ENCODE measurements at regions not wholly inside any gene's neighbourhood (a gene's known extent, or its start where the extent isn't known, plus 50 kb on each side); places are given as distances from the start of the nearest gene placed in this dataset.
A peak's percentile ranks its signal among the peaks of the same experiment; 100 is the strongest.
"Not testable (repeated sequence)": the region's sequence is repeated elsewhere in the genome, so short reads cannot be mapped to it uniquely, and the experiment has no call there.

- no peak for DNase-seq
These were observed 208.1 kb upstream of the CDKN2B start for GRCh38 chr9:22217254-22217653.

GRCh38 chr9:22225856-22226255, 216.8 kb upstream of the CDKN2B start:
- not testable (repeated sequence) for DNase-seq

DNA sequence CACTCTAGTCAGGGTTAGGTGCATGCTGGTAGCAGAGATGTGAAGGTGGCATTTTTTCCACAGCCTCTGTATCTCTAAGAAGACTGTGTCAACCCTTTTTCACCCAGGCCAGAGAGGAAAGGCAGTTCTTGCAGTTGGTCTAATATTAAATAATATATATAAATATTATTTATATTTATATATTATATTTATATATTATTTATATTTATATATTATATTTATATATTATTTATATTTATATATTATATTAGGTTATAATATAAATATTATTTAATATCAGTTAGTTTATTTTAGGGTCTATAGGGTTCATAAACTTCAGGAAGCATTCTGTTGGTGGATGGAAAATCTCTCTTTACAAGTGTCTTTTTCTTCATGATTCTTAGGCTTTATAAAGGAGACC, 218.6 kb upstream of the DMRTA1 start:
- DNase-seq: no peak

DNA sequence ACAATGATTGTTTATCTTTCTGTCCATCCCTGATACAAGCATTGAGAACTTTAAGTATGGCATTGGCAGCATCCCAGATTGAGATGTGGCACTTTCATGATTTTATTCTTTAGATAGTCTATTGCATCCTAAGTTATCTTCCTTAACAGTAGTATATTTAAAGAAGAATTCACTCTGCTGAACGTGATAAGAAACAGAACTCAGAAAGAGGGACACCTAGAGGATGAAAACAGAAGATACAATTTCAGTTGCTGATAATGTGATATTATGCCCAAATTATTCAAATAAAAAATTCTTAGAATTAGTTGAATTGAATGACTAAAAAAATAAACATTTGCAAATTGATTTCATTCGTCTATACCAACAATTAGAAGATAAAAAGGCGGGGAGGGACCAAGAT, 218.1 kb upstream of the DMRTA1 start:
- DNase-seq: no peak

- no peak for DNase-seq
These were observed 217.6 kb upstream of the DMRTA1 start for GRCh38 chr9:22229069-22229468.

GRCh38 chr9:22231309-22231708, 215.3 kb upstream of the DMRTA1 start:
- DNase-seq: not testable (repeated sequence)

DNA sequence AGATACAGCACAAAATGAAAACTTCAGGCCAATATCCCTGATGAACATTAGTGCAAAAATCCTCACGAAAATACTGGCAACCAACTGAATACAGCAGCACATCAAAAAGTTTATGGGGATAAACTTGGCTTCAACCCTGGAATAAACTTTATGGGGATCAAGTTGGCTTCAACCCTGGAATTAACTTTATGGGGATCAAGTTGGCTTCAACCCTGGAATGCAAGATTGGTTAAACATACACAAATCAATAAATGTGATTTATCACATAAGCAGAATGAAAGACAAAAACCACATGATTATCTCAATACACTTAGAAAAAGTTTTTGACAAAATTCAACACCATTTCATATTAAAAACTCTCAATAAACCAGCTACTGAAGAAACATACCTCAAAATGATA, 213.7 kb upstream of the DMRTA1 start:
- DNase-seq: no peak

DNA sequence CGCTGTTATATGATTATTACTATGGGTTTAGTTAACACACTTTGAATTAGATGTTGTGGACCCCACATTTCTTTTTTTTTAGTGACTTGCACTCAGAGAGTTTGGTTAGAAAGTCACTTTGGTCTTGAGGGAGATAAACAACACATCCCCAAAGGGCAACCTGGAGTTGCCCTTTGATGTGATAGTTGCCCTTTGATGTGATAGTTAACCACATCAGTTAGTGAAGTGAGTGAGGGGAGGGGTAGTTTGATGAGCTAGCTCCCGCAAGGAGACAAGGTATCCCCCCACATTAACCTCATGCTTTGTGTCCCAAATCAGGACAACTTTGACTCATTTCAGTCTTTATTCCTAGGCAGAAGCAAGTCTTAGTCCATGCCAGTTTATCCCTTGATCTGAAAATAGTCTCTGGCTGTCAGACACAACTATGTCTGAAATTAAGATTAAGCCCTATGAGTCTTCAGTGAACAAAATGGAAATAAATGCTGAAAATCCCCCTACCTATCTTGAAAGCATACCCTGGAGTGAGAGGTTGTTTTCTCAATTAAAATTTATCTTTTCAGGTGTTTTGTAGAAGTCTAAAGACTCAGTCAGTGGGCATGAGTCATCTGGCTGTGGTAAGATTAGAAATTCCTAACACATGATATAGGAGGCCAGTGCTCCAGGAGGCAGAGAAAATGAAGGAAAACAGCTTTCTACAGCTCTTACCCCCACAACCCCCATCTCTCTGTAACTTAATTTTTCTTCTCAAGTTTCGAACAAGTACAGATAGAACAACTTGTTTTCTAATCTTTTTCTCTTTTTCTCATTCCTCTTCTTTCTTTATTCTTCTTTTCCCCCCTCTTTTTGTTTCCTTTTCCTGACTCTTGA, 208.9 kb upstream of the DMRTA1 start:
- no peak for DNase-seq

DNA sequence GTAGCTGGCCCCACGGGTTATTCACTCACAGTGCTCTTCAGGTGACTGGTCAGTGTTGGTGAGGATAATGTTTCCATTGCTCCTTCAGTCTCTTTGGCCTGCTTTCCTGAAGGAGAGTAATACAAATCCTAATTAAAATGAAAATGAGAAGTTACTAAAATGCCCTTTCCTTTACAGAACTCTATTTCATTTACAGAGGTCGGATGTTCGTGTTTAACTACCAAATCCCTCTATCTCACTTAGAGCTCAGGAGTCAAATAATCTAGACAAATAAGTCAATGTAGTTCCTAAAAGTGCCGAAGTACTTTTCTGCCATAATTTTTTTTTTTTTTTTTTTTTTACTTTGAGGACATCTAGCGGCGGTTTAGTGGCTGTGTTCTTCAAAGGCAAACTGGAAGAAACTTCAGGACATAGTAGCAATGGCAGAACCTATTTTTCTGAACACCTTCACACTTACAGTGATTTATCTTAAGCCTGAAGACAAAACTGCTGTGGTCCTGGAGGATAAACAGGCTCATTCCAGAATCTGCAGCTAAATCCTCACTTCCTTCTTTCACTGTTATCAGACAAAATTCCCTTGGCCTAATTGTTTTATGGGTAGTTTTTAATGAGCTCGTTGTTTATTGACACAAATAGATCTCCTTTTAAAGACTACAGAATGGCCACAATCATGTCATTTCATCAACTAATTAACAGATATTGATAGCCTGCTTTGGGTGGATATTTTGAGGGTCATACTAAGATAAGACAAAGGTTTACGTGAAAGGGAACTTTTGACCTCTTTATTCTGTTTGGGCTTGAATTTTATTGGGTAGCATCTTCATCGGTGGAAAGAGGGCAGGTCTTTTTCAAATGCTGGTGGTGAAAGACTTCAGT, 207.6 kb upstream of the DMRTA1 start:
- no peak for DNase-seq

DNA sequence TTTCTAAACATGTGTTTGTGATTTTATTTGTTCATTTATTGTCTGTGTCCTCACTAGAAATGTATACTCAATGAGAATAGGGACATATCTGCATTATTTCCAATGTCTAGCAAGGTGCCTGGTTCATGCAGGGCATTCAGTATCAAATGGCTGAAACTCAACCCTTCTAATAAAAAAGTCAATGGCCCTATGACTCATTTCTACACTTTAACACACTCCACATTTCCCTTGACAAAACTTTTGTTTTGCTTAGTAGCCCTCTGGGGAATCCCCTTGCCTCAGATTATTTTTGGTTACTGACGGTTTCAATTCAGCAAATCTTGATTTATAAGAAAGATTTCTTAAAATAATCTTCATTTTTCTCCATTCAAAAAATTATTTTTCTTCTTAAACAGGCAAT, 206.0 kb upstream of the DMRTA1 start:
- DNase-seq: no peak

- DNase-seq: no peak
These were observed 205.6 kb upstream of the DMRTA1 start for GRCh38 chr9:22241024-22241423.

GRCh38 chr9:22241611-22242010, 205.0 kb upstream of the DMRTA1 start:
- no peak for DNase-seq

DNA sequence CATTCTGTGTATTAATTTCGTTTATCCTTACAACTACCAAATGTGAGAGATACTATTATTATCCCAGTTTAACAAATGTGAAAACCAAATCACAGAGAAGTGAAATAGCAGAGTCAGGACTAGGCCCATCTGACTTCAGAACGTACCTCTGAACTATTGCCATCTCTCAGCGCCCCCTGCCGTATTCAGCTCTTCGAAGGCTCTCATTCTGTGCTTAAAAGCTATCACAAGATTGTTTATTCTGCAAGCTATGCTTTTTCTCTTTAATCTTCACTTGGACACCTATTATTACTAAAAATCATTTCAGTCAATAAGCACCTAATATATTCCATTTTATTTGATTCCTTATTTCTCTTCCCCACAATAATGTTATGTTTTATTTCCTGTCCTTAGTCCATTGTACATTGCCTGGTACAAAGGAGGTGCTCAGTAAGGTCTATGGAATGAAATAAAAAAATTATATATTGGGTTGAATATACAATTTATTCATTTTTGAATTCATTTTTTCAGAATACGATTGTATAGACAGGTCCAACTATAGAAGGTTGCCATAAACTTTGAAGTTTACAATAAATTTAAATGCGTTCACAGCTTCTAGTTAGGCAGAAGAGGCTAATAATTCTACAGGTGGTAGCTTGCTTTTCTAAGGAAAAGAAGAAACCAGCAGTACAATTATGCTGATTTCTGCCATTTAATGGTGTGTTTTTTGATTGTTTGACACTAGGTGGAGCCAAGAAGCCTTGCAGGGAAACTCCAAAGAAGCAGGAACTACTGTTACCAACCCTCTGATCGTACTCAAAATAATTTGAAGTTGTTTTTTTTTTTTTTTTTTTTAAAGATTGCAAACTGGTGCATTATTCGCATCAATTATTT, 202.2 kb upstream of the DMRTA1 start:
- DNase-seq: peak in 1 of 56 donors; percentile 2

DNA sequence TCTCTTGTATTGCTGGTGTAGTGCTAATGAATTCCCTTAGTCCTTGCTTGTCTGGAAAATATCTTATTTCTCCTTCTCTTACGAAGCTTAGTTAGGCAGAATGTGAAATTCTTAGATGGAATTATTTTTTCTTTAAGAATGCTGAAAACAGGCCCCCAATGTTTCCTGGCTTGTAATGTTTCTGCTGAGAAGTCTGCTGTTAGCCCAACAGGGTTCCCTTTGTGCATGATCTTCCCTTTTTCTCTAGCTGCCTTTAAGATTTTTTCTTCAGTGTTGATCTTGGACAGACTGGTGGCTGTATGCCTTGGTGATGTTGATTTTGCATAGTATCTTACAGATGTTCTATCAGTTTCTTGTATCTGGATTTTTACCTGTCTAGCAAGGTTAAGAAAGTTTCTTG, 191.3 kb upstream of the DMRTA1 start:
- no peak for DNase-seq

GRCh38 chr9:22256381-22256780, 190.2 kb upstream of the DMRTA1 start:
- DNase-seq: no peak

DNA sequence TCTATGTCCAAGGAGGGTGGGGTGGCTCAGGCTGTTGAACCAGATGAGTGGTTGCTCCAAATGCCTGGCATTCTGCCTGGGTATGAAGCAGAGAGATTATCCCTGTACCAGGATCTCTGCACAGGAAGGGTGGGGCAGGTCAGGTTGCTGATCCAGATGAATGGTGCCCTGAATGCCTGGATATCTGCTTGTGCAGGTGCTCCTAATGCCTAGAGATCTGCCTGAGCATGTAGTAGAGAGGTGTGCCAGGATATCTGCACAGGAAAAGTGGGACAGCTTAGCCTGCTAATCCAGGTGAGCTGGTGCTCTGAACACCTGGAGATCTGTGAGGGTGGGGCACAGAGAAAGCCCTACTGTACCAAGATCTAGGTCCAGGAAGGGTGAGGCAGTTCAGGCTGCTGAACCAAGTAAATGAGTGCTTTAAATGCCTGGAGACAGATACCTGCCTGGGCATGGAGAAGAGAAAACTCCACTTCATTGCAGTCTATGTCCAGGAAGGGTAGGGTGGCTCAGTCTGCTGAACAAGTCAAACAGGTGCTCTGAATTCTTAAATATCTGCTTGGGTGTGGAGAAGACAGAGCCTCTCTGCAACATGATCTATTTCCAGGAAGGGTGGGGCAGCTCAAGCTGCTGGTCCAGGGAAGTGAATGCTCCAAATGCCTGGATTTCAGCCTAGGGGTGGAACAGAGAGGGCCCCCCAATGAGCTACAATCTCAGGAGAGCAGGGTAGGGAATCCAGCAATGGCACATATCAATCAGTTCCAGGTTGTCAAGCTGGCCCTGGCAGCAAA, 189.4 kb upstream of the DMRTA1 start:
- no peak for DNase-seq

DNA sequence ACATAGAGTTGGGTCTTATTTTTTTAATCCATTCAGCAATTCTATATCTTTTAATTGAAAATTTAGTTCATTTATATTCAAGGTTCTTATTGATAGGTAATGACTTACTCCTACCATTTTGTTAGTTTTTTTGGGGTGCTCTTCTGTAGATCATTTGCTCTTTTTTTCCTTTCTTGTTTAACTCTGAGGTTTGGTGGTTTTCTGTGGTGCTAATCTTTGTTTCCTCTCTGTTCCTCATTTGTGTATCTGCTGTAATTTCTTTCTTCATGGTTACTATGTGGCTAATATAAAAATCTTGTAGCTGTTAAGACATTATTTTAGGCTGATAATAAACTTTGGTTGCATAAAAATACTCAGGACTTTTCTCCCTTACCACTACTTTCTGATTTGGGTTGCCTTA, 181.6 kb upstream of the DMRTA1 start:
- DNase-seq: no peak

DNA sequence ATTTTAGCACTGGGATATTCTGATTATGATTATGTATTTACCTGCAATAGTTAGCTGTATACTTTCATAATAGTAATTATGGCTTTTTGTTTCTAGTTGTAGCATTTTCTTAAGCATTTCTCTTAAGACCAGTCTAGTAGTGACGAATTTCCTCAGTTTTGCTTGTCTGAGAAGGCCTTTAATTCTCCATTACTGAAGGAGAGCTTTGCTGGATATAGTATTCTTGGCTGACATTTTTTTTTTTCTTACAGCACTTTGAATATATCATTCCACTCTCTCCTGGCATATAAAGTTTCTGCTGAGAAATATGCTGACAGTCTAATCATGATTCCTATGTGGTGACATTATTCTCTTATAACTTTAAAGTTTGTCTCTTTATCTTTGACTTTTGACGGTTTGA, 181.1 kb upstream of the DMRTA1 start:
- DNase-seq: no peak

GRCh38 chr9:22274477-22274876, 172.1 kb upstream of the DMRTA1 start:
- no peak for DNase-seq

DNA sequence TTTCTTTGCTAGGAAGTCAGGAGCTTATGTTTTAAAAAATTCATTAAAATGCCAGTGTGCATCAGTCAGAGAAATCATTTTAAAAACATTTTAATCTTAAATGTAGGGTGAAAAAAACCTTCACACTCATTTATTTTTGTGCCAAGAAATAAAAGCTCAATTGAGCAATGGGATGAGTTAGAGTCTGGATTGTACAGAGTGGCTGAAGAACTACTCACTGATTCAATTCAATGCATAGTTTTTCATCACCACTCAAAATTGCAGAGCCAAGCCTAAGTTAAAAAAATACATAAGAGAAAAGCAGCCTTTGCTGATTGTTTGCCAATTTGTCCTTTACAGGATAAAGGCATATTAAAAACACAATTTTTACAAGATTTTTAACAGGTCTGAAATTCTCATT, 168.2 kb upstream of the DMRTA1 start:
- DNase-seq: no peak

DNA sequence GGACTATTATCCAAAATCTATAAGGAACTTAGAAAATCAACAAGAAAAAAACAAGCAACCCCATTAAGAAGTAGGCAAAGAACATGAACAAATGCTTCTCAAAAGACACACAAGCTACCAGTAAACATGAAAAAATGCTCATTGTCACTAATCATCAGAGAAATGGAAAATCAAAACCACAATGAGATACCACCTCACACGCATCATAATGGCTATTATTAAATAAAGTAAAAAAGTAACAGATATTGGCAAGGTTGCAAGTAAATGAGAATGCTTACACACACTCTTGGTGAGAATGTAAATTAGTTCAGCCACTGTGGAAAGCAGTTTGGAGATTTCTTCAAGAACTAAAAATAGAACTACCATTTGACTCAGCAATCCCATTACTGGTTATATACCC, 167.0 kb upstream of the DMRTA1 start:
- no peak for DNase-seq

Measured in amygdala (tissue), 56 donors.